NCI-H2081 (cell line): ENCODE measurements at regions not wholly inside any gene's neighbourhood (a gene's known extent, or its start where the extent isn't known, plus 50 kb on each side); places are given as distances from the start of the nearest gene placed in this dataset.
"Not testable (repeated sequence)": the region's sequence is repeated elsewhere in the genome, so short reads cannot be mapped to it uniquely, and the experiment has no call there.

Experiments
- DNase-seq, 2 experiments: peaks; one replicate each; lab custom pipeline; 2025; lab: John Stamatoyannopoulos, UW

DNA sequence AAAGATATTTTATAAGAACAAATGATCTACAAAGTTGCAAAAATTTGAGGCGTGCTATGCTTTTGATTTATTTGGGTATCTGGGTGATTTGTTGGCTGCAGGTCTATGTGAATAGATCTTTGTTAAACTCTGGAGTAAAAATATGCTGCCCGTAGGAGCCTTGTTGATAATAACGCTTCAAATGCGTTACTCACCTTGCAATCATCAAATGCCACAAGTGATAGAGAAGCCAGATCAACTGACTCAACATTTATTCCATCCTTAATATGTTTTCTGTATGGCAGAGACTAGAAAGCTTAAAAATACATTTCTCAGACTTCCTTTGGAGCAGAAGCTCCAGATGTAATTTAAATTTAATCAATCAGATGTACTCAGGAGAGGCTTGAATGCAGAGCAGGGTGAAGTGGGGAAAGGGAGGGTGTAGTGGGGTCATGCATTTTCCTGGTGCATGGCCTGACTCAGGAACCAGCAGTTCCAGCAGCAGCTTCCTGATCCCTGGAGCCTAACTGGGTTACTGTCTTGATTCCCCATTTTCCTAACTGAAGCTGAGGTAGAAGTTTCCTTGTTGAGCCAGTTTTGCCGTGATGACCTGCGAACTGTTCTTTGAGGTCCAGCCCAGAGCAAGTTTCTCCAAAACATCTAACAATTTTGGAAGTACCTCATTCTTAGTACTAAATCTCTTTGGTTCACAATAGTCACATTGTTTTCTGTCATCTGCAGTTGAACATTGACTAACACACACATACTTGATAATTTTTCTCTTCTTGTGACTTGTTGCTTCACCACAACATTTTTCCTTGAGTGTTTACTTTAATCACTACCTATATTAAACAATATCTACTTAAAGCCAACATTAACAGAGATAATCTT is 284.7 kb upstream of the CWC22 start:
- no peak for DNase-seq

DNA sequence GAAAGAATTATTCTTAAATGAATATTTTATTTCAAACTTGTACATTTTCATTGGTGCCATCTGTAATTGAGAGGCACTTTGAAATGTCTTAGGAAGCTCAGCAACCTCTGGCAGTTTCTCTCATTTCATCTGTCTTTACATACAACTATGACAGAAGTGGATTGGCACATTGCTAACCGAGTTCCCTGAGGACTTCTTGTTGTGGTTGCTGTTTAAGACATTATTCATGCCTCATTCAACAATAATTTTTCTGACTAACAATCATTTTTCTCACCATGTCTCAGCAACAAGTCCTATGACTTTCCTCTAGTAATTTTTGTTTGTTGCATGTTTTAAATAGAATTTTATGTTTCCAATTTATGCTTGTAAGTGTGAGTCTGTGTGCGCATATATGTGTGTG is 284.0 kb upstream of the CWC22 start:
- no peak for DNase-seq

DNA sequence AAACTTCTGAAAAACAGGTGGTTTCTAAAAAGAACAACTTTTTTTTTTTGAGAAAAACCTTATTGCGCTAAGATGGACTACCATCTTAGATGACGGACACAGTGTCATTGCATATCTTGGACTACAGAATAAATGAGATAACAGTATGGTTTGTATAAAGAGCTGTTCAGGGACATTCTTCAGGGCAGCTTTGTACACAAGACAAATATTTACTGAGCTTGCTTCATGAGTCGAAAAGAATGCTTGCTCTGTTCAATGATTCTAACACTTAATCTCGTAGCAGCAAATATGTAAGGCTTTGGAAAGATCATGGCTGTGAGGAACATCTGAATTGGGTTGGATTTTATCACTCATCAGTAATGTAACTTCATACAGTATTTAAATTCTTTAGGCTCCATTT is 282.5 kb upstream of the CWC22 start:
- DNase-seq: no peak

DNA sequence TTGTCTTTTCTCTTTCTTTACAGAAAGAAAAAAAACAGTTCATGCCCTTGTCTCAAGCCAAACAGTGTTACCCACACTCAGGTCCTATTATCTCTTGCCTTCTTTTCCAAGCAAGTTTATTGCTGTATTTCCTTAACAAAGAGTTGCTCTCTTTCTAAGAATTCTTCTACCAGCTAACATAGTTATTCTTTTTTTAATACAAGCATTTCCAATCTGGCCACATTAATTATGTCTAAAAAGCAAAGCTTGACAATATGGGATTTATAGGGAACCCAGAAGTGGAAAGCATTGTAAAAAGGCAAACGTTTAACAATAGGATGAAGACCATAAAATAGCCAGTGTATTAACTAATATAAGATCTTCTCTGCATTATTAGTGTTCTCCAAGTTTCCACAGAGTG is 272.5 kb upstream of the CWC22 start:
- DNase-seq: no peak

DNA sequence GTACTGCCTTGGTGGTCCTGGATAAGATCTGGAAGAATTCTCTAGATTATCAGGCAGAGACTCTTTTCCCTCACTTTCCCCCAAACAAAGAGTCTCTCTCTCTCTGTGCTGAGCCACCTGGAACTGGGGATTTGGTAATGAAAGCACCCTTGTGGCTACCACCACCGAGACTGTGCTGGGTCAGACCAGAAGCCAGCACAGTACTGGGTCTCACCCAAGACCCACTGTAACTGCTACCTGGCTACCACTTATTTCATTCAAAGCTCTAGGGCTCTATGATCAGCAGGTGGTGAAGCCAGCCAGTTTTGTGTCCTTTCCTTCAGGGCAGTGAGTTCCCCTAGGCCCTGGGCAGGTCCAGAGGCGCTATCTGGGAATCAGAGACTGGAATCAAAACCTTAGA is 269.6 kb upstream of the CWC22 start:
- no peak for DNase-seq

DNA sequence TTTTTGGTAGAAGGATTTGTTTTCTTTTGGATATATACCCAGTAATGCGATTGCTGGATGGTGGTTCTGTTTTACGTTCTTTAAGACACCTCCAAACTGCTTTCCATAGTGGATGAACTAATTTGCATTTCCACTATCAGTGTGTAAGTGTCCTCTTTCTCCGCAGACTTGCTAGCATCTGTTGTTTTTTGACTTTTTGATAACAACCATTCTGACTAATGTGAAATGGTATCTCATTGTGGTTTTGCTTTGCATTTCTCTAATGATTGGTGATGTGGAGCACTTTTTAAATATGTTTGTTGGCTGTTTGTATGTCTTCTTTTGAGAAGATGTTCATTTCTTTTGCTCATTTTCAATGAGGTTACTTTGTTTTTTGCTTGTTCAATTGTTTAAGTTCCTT is 260.9 kb upstream of the CWC22 start:
- DNase-seq: no peak

DNA sequence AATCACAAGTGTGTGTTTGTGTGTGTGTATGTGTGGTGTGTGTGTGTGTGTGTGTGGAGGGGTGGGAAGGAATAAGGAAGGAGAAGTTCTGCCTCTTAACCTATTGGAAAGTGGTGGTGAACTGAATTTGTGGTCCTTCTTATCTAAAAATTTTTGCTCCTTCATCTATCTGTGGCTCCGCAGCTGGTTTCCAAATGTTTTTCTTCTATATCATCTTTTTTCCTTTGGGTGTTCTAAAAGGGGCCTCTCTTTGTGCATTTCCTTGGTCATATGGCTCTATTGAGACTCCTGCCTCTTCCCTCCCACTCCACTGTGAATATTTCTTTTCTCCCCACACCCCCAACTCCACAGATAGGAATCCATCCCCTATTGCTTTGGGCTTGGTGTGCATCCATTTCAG is 254.9 kb upstream of the CWC22 start:
- no peak for DNase-seq

DNA sequence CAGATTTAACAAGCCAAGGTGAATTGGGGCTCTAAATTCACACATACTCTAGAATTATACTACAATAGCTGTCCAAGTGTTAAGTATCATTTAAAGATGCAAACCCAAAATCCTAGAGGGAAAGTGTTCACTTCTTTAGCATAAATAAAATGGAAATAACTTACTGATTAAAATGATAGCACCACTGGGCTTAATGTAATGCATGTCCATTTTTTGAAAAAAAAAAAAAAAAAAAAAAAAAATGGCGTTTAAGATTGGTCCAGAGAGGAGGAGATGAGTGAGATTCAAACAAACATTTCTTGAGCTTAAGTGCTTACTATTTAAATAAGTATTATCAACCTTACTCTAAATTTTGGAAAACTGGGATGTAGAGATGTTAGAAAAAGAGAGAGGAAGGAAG is 251.5 kb upstream of the CWC22 start:
- DNase-seq: no peak

DNA sequence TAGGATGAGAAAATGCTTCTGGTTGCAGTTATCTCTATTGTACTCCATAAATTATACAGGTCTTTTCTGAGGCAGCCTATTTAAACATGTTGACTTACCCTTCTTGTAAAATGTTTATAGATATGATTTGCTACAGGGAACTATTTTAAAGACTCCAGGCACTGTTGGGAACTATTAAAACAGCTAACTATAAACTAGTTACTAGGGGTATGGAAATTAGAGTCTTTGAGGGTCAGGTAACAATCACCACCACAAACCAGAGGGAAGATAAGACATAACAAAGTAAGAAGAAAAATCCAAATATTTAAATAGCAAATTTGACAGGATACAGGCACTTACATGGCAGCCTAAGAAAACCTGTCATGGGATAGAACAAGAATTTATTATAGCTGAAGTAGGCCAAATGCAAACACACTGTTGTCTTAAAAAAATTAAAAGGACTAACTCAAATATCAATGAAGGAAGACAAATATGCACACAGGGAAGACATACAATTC is 251.0 kb upstream of the CWC22 start:
- DNase-seq: no peak

DNA sequence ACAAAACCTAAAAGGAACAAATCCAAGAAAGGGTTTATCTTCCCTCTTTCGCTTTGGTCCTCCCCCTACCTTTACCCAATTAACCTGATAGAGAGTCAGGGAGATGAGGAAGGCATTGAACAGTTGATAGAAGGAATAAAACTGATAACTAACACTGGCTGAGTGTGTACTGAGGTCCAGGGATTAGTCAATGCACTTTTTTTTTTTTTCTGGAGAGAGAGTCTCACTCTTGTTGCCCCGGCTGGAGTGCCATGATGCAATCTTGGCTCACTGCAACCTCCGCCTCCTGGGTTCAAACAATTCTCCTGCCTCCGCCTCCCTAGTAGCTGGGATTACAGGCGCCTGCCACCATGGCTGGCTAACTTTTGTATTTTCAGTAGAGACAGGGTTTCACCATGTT is 250.2 kb upstream of the CWC22 start:
- DNase-seq: no peak

DNA sequence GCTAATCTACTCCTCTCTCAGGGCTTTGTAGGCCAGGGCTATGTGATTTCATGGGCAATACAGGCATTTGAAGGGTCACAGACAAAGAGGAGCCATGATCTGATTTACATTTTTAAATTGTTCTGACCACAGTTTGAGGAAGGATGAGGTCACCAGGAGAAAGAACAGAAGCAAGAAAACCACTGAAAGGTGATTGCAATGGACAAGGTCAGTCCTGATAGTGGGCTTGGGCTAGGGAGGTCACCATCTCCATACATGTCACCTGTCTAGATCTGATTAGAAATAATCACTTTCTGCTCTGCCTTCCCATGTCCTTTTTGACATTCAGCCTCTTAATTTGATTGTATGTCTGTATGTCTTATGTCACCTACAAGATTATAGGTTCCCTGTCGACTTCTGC is 248.9 kb upstream of the CWC22 start:
- no peak for DNase-seq

DNA sequence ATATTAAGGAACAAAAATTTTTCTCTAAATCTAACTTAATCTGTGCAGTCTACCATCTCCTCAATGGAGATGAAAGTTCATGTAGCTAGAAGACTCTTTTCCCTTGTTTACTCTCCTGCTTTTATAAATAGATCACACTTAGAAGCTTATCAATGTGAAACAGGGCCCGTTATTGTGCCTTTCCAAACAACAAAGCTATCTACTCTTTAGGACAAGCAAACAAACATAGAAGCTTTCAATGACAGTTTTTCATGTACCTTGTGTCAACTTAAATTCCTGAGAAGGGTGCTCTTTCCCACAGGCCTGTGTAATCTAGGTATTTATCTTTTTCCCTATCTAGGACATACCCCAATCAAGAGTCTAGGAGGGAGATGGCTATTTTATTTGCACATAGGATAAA is 247.8 kb upstream of the CWC22 start:
- no peak for DNase-seq

DNA sequence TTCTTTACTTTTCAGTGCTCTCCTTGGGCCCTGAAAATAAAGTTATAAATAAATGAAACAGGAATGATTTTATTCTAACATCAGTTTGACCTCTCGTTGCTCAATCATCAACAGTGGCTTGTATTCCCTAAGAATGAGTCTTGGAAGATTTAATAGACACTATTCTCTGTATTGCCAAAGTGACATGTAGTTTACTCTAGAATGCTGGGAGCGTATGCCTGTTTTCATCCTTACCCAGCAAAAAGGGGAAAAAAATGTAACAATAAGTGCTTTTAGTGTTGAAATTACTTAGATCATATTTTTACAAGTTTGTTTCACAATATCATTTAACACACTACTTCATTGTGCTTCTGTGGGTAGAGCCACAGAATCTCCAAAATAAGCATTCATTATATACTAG is 240.6 kb upstream of the CWC22 start:
- no peak for DNase-seq

DNA sequence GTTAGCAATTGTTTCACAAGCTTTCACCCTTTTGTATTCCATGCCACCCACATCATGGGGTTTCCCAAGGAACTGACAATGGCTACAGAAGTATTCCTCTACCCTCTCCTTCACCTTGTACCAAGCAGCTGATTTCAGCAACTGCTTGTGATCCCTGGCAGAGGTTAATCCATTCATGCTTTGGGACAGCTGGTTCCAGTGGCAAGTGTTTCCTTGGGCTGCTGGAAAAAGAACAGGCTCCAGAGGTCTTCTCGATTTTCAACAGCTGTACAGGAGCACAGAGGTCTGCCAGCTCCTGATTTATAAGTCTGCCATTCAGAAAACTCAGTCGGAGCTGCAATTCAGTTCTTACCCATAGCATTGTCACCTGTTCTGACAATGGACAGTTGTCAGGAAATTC is 239.2 kb upstream of the CWC22 start:
- DNase-seq: no peak

DNA sequence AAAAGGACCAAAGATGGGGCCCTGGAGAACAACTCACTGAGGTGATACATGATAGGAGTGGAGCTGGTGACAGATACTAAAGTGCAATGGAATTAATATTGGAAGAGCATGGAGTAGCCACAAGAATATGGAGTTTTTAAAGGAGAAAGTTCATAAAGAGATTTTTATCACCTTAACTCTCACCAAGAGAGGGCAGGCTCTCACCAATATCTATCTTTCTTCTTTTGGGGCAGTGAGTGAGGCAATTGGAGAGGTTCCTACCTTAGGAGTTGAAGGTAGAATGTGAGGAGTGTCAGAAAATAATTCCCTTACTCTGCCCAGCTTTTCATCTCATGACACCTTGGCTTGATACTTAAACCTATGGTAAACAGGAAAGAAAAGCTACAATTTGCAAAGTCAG is 233.7 kb upstream of the CWC22 start:
- peak in 1 of 2 experiments; percentile 46 for DNase-seq

DNA sequence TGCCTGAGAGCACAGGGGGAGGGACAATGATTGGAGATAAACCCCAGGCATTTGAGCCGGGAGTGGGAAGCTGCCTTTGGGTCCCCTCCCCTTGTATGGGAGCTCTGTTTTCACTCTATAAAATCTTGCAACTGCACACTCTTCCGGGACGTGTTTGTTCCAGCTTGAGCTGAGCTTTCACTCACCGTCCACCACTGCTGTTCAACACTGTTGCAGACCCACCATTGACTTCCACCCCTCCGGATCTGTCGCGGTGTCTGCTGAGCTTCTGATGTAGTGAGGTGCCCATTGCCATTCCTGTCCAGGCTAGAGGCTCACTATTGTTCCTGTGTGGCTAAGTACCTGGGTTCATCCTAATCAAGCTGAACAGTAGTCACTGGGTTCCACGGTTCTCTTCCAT is 231.6 kb upstream of the CWC22 start:
- DNase-seq: no peak

DNA sequence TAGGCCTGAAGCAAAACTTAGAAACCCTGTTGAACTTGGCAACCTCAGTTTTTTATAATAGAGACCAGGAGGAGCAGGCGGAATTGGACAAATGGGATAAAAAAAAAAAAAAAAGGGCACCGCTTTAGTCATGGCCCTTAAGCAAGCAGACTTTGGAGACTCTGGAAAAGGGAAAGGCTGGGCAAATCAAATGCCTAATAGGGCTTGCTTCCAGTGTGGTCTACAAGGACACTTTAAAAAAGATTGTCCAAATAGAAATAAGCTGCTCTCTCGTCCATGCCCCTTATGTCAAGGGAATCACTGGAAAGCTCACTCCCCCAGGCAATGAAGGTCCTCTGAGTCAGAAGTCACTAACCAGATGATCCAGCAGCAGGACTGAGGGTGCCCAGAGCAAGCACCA is 229.0 kb upstream of the CWC22 start:
- not testable (repeated sequence) for DNase-seq

DNA sequence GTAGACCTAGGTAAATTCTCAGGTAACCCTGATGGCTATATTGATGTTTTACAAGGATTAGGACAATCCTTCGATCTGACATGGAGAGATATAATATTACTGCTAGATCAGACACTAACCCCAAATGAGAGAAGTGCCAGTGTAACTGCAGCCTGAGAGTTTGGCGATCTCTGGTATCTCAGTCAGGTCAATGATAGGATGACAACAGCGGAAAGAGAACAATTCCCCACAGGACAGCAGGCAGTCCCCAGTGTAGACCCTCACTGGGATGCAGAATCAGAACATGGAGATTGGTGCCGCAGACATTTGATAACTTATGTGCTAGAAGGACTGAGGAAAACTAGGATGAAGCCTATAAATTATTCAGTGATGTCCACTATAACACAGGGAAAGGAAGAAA is 228.4 kb upstream of the CWC22 start:
- not testable (repeated sequence) for DNase-seq

DNA sequence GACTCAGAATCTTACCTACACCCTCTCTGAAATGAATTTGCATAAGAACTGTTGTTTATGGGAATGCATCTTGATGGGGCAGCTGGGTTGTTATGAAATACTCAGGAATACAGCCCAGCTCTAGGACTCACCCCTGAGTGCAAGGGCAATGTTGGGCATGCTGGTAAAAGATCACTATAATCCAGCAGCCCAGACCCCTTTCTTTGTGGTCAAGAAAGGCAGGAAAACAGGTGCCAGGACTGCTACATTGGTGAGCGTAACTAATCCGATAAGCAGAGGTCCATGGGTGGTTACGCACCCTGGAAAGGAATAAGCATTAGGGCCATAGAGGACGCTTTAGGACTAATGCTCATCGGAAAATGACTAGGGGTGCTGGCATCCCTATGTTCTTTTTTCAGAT is 227.9 kb upstream of the CWC22 start:
- DNase-seq: not testable (repeated sequence)

DNA sequence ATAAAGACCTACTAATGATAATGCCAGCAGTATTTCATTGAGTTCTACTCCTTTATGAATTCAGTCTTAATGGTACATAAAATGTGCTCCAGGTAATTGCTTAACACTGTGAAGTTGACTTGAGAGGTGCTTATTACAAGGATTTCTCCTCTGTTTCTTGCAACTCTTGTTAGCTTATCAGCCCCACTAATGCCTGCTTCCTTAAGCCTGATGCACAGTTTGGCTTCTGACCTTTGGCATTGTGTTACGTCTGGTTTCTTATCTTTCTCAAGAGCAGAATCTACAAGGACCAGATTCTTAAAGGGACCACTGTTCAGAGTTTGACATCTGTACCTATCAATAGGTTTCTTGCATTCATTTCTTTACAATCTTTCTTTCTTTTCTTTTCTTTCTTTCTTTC is 223.9 kb upstream of the CWC22 start:
- no peak for DNase-seq

DNA sequence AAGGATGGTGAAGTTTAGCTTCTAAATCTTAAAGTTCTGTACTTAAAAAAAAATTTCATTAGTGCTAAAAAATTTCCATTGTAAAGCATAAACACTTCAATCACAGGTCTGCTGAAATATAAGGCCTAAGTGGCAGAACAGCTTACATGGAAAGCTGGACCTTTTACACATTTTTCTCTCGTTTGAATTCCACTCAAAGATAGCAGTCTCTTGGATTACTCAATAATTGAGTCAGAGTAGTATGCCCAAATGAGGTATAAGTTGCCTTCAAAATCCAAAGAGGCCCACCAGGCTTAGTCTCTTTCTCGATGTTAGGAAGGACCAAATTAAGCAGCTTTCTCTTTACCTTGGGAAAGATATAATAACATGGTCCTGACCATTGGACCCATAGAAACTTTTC is 220.4 kb upstream of the CWC22 start:
- DNase-seq: no peak

DNA sequence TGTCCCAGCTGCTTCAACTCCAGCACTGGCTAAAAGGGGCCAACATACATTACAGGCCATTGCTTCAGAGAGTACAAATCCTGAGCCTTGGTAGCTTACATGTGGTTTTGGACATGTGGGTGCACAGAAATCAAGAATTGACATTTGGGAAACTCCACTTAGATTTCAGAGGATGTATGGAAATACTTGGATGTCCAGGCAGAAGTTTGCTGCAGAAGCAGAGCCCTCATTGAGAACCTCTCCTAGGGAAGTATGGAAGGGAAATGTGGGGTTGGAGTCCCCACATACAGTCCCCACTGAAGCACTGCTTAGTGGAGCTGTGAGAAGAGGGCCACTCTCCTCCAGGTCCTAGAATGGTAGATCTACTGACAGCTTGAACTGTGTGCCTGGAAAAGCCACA is 218.0 kb upstream of the CWC22 start:
- DNase-seq: no peak

DNA sequence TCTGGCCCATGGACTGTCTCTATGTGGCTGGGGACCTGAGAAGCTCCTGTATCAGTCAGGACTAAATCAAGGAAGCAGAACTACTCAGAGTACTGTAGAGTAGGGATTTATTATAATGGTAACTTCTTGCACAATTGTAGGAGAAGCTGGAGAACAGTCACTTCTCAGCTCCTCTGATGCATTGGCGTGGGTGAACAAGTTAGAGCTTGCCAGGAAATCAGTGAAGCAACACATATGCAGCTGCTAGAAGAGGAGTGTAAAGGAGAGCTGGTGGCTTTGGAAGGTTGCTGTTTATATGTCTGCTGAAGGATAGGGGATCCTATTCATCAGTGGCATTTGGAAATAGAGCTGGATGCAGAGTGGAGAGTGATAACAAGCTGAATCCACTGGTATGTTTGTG is 215.5 kb upstream of the CWC22 start:
- DNase-seq: no peak

DNA sequence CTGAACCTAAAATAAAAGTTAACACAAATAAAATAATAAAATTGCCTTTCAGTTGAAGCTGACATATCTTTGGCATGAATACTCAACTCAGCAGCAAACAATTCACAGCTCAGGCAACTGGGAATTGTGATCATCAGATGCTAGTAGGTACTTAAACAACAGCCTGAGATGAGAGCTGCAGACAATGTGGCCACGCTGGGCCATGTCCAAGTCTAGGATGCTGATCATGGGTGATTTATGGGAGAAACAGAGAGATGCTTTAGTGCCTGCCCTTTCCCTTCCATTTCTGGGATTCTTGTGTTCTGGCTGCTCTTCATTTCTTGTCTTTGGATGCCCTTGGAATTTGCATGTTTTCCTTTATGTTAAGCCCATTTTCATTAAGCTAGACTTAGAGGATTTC is 212.4 kb upstream of the CWC22 start:
- no peak for DNase-seq
